Peyer's patch (tissue), 4 donors: ENCODE measurements at regions not wholly inside any gene's neighbourhood (a gene's known extent, or its start where the extent isn't known, plus 50 kb on each side); places are given as distances from the start of the nearest gene placed in this dataset.
"Not testable (repeated sequence)": the region's sequence is repeated elsewhere in the genome, so short reads cannot be mapped to it uniquely, and the experiment has no call there.

Experiments
- CTCF ChIP-seq, 6 experiments: fragments of 450-650 bp in 4 of 6; fragments of 200-600 bp in 2 of 6; sonication (generic) in 1 of 6; IDR thresholded peaks; one replicate each; pipeline ENCODE4 v1.5.1; 2017 to 2019; ENCODE audit warnings: antibody characterized with exemption in 6 of 6, mild to moderate bottlenecking in 3 of 6, moderate library complexity in 1 of 6
- POLR2A ChIP-seq, 2 donors: fragments of 450-650 bp; IDR thresholded peaks; one replicate each; pipeline ENCODE4 v1.5.1; 2017; ENCODE audit warnings: antibody characterized with exemption in 2 of 2, mild to moderate bottlenecking in 2 of 2, moderate library complexity in 2 of 2

- TF ChIP-seq CTCF, POLR2A (IDR thresholded peaks at IDR 0.05): not testable (repeated sequence)
Measured at GRCh38 chr1:121048293-121048752, 135.8 kb downstream of the FAM72B start.
